Suprapubic skin (tissue), 4 donors: ENCODE measurements at regions not wholly inside any gene's neighbourhood (a gene's known extent, or its start where the extent isn't known, plus 50 kb on each side); places are given as distances from the start of the nearest gene placed in this dataset.

ENCODE experiments used
- CTCF ChIP-seq, 2 donors: fragments of 200-600 bp in 1 of 2; fragments of 450-650 bp in 1 of 2; sonication (generic) in 1 of 2; IDR thresholded peaks; one replicate each; pipeline ENCODE4 v1.5.1; 2016 to 2019; ENCODE audit warnings: antibody characterized with exemption in 2 of 2, mild to moderate bottlenecking in 1 of 2, moderate library complexity in 1 of 2
- EP300 ChIP-seq: sonication (generic); formaldehyde crosslinking; IDR thresholded peaks from one replicate; pipeline ENCODE4 v1.6.1; 2017; ENCODE audit warnings: antibody characterized with exemption
- POLR2A ChIP-seq, 2 donors: fragments of 450-650 bp; IDR thresholded peaks; one replicate each; pipeline ENCODE4 v1.6.1; 2017; ENCODE audit warnings: antibody characterized with exemption in 2 of 2, mild to moderate bottlenecking in 2 of 2, moderate library complexity in 2 of 2
- POLR2AphosphoS5 ChIP-seq, 3 donors: sonication (generic); formaldehyde crosslinking; IDR thresholded peaks; one replicate each; pipeline ENCODE4 v1.6.1; 2017; ENCODE audit warnings: antibody characterized with exemption in 3 of 3

- TF ChIP-seq CTCF (IDR thresholded peaks at IDR 0.05) (no peak), POLR2A (IDR thresholded peaks at IDR 0.05) (no peak), POLR2AphosphoS5 (IDR thresholded peaks at IDR 0.05) (no peak), EP300 (no peak)
Observed at GRCh38 chr17:5825717-5826330, 241.5 kb upstream of the NLRP1 start.
